ENCODE measurements at regions not wholly inside any gene's neighbourhood (a gene's known extent, or its start where the extent isn't known, plus 50 kb on each side); places are given as distances from the start of the nearest gene placed in this dataset.

DNA sequence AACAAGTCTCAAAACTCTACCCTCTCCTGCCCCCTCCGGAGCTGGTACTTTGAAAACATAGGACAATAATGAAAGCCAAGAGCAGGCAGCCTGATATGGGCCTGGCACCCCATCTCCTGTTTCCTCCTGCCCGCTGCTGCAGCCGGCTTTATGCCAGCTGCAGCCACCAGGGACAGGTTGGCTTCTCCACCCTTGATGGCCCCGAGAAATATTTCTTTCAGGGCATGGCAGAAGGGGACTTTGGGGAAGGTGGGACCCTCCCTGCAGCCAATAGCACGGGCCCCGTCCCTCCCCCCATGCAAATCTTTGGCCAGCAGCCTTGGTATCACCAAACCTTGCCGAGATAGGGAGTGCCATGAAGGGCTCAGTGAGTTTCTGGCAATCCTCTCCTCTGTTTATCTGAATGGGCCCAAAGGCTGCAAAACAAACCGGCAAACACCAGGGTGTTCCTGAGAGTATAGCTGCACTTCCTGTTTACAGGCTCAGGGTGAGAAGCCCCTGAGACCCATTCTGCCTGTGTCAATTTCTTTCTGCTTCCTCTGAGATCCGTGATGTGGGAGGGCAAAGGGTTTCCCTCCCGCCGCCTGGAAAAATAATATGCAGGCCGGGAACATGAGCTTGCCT lies 73.4 kb upstream of the BOD1 start:
- ChIA-PET CTCF (ENCODE audit: partially characterized antibody) (interaction anchor here (1.0 to 1.7 kb wide), 9 partner anchors 10 to 205 kb away, joined by 3 to 7 read pairs (median 4); no protein-coding TSS in a partner anchor), POLR2A (ENCODE audit: partially characterized antibody) (interaction anchor here (0.7 to 1.1 kb wide), 2 partner anchors 19 to 198 kb away, joined by 3 to 4 read pairs; partner anchors contain the start of gene CPEB4)
- H3K9me3 ChIP-seq (ENCODE audit: insufficient read depth in 2 of 2, low read depth in 1 of 2, low read length in 1 of 2), result peaks cover 0 to 7% of the 10 kb centered on the region in 2 experiments; a peak in 2 of 4 replicates
- H4K20me1 ChIP-seq (replicated peaks in 1 of 2; ENCODE audit: control insufficient read depth in 1 of 2, insufficient read depth in 2 of 2, low read length in 2 of 2), result no peaks in the 10 kb centered on the region
- H2BK5ac ChIP-seq (ENCODE audit: low read depth, low read length), result no peak overlapping the region
- H3K56ac ChIP-seq (replicated peaks; ENCODE audit: insufficient read length, low read depth, low read length), result no peak overlapping the region
- no peak overlapping the region for H3K27ac ChIP-seq (ENCODE audit: low read depth, low read length)
- H3K4ac ChIP-seq (replicated peaks; ENCODE audit: insufficient read length, low read depth, low read length), result no peak overlapping the region
- no peak overlapping the region for H3K14ac ChIP-seq (ENCODE audit: insufficient read length)
- TF ChIP-seq RAD21 (IDR thresholded peaks at IDR 0.05 in 1 of 2, conservative IDR thresholded peaks at IDR 0.05 in 1 of 2; ENCODE audit: low read depth in 2 of 2, low read length in 2 of 2) (0 out of 4 replicates have a peak, but pooled peaks of 1 of the 2 experiments have one; percentile 4), POLR2A (IDR thresholded peaks at IDR 0.05; ENCODE audit: control extremely low read depth in 1 of 2, low read depth in 2 of 2, low read length in 2 of 2) (no peak)
- no peak overlapping the region for H3K9ac ChIP-seq (replicated peaks in 1 of 4; ENCODE audit: extremely low read depth in 1 of 4, low read depth in 3 of 4, low read length in 3 of 4)
- FAIRE-seq (no peak), DNase-seq (ENCODE audit: low read depth in 1 of 2, low spot score in 2 of 2) (no peak)
- H3K36me3 ChIP-seq (ENCODE audit: control insufficient read depth in 2 of 4, insufficient read depth in 4 of 4, low read length in 3 of 4), result no peaks in the 10 kb centered on the region
- no peaks in the 10 kb centered on the region for H3K79me2 ChIP-seq (ENCODE audit: control insufficient read depth in 1 of 2, insufficient read depth in 2 of 2, low read length in 2 of 2)
- 72% methylated on average over 11 of the region's 12 CpGs; no CpG with 5 or more reads in 1 of the 2 experiments for whole genome bisulfite sequencing, 2 experiments (ENCODE audit: extremely low coverage in 1 of 2, insufficient coverage in 1 of 2, insufficient read length in 1 of 2, insufficient replicate concordance in 2 of 2, low coverage in 1 of 2, low lambda C conversion rate in 2 of 2, missing lambda C conversion rate in 1 of 2)
- H4K8ac ChIP-seq (ENCODE audit: extremely low read depth, insufficient read depth, low read length), result no peak overlapping the region
- H3K4me3 ChIP-seq (ENCODE audit: extremely low read depth in 1 of 4, insufficient read depth in 2 of 4, low read depth in 3 of 4, low read length in 4 of 4), result no peak overlapping the region
- no peaks in the 10 kb centered on the region for H3K27me3 ChIP-seq (replicated peaks in 1 of 4; ENCODE audit: control insufficient read depth in 3 of 4, extremely low read depth in 1 of 4, insufficient read depth in 3 of 4, low read length in 3 of 4)
- H2BK120ac ChIP-seq (replicated peaks; ENCODE audit: low read depth, low read length), result no peak overlapping the region
- no peak overlapping the region for H4K5ac ChIP-seq (ENCODE audit: insufficient read length, low read depth, low read length)
- no peaks in the 10 kb centered on the region for H3K23me2 ChIP-seq (ENCODE audit: low read depth, low read length)
- no peaks in the 10 kb centered on the region for H3K79me1 ChIP-seq (ENCODE audit: low read depth, low read length)
- H3K4me1 ChIP-seq (replicated peaks in 1 of 4; ENCODE audit: control insufficient read depth in 3 of 4, insufficient read depth in 4 of 4, low read length in 3 of 4), result peaks cover 0 to 2% (median under 1%) of the 10 kb centered on the region in 4 experiments; a peak in 3 of 7 replicates
- peak overlapping the region; percentile 48; the same call in 1 of the 2 replicates for H2BK20ac ChIP-seq (ENCODE audit: low read length)
- no peak overlapping the region for H2AFZ ChIP-seq (ENCODE audit: low read length)
- H2AK5ac ChIP-seq (ENCODE audit: low read depth, low read length), result no peak overlapping the region
- no peak overlapping the region for H2BK12ac ChIP-seq (ENCODE audit: low read depth, low read length)
- no peak overlapping the region; the same call in 1 of the 2 replicates for H3K18ac ChIP-seq (ENCODE audit: extremely low read depth, low read length)
- H2BK15ac ChIP-seq (ENCODE audit: low read length), result no peak overlapping the region
- H3K4me2 ChIP-seq (ENCODE audit: insufficient read depth in 1 of 2, low read depth in 2 of 2, low read length in 2 of 2), result no peak overlapping the region
- no peak overlapping the region for H3K23ac ChIP-seq (ENCODE audit: insufficient read length)
- no peak overlapping the region for H4K91ac ChIP-seq (replicated peaks; ENCODE audit: insufficient read length, low read length)
